GM12892 (cell line): ENCODE measurements at regions not wholly inside any gene's neighbourhood (a gene's known extent, or its start where the extent isn't known, plus 50 kb on each side); places are given as distances from the start of the nearest gene placed in this dataset.

ENCODE experiments used
- POLR2A ChIP-seq: IDR thresholded peaks from 2 replicates; pipeline ENCODE4 v1.6.1; 2011; ENCODE audit warnings: low read depth, low read length, control low read depth
- POLR2AphosphoS5 ChIP-seq: IDR thresholded peaks from 2 replicates; pipeline ENCODE4 v1.6.1; 2011; ENCODE audit warnings: low read depth, low read length, control low read depth

GRCh38 chr9:26243029-26243697 is 564.9 kb upstream of the TUSC1 start:
- TF ChIP-seq POLR2A = no peak
- TF ChIP-seq POLR2AphosphoS5 = no peak
